ENCODE measurements at regions not wholly inside any gene's neighbourhood (a gene's known extent, or its start where the extent isn't known, plus 50 kb on each side); places are given as distances from the start of the nearest gene placed in this dataset.

DNA sequence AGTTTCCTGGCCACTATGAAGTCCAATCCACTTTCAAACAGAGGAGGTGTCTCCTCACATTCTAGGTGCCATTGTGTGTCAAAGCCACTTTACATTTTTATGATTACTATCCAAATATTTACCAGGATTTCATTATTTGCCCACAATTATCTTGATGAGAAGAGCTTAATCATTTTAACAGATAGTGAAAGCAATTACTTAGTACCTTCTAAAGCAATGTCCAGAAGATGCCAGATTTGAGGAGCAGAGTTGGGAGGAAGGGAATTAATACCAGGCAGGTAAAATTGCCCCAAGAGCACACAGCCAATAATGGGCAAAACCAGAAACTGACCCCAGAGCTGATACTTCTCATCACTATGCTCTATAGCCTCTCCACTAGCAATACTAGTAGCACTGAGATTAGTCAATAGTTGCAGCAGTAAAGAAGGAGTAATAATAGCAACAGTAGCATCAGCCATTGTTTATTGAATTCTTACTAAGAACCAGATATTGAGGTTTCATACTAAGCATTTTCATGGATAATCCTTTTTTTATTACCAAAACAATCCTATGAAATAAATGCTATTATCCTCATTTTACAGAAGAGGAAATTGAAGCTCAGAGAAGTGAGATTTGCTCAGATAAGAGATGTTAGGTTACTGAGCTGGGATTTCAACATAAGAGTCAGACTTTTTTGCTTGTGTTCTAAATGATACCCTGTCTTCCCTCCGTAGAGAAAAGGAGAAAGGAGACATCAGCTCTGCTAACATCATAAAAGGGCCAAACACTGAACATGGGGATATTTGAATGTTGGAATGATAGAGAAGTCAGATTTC is 509.3 kb upstream of the CFAP20DC start:
- H3K4me1 ChIP-seq: no peaks in the 10 kb centered on the region
- DNase-seq: no peak
- no peaks in the 10 kb centered on the region for H3K36me3 ChIP-seq
- no peaks in the 10 kb centered on the region for H3K27me3 ChIP-seq
- H3K4me3 ChIP-seq: no peak overlapping the region
- H3K27ac ChIP-seq: no peak overlapping the region
- H3K9me3 ChIP-seq: no peaks in the 10 kb centered on the region
- TF ChIP-seq POLR2A (IDR thresholded peaks at IDR 0.05): no peak
- TF ChIP-seq, protein P1, sequence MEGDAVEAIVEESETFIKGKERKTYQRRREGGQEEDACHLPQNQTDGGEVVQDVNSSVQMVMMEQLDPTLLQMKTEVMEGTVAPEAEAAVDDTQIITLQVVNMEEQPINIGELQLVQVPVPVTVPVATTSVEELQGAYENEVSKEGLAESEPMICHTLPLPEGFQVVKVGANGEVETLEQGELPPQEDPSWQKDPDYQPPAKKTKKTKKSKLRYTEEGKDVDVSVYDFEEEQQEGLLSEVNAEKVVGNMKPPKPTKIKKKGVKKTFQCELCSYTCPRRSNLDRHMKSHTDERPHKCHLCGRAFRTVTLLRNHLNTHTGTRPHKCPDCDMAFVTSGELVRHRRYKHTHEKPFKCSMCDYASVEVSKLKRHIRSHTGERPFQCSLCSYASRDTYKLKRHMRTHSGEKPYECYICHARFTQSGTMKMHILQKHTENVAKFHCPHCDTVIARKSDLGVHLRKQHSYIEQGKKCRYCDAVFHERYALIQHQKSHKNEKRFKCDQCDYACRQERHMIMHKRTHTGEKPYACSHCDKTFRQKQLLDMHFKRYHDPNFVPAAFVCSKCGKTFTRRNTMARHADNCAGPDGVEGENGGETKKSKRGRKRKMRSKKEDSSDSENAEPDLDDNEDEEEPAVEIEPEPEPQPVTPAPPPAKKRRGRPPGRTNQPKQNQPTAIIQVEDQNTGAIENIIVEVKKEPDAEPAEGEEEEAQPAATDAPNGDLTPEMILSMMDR (IDR thresholded peaks at IDR 0.05): no peak

DNA sequence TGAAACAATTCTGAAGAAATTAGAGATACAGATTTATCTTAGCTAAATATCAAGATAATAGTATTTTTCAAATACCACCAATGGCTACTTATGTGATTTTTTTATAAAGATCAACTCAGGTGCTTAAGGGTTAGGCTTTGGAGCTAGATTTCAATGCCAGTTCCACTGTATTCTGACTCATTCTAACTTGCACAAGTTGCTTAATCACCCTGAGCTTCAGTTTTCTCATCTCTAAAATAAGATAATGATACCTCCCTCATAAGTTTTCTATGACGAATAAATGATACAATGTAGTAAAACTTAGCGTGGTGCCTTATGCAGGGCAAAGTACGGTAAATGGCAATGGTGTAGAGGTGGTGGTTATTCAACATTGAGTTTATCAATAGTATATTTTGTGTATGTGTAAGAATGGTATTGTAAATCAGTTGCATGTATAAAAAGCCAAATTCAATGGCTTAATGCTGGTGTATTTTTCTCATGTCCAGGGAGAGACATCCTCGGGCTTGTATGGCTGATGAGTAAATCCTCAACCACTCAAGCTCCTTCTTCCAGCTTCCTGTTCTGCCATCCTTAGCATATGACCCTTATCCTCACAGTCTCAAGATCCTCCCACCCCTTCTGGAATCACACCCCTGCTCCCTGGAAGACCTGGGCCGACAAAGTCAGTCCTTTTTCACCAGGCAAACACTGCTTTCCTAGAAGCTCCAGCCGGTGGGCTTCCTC is 505.9 kb upstream of the CFAP20DC start:
- Histone ChIP-seq H3K4me3 (no peak overlapping the region), H3K36me3 (no peaks in the 10 kb centered on the region), H3K27ac (no peak overlapping the region), H3K9me3 (no peaks in the 10 kb centered on the region), H3K4me1 (no peaks in the 10 kb centered on the region), H3K27me3 (no peaks in the 10 kb centered on the region)
- no peak for DNase-seq
- TF ChIP-seq, protein P1 (IDR thresholded peaks at IDR 0.05): no peak
- TF ChIP-seq POLR2A (IDR thresholded peaks at IDR 0.05): no peak

DNA sequence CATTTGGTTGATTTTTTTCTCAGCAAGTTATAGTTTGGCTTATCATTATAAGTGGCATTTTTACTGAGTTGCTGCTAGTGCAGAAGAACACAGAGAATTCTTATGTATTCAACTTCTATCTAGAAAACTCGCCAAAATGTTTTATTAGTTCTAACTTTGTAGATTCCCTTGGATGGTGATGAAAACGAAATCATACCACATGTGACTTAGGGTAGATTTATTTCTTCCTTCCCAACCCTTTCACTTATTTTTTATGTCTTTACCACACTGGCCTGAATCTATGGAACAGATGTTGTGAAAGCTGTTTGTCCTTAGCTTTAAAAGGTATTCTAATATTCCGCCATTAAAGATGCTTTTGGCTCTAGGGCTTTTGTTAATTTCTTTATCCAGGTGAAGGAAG is 503.3 kb upstream of the CFAP20DC start:
- no peak for TF ChIP-seq POLR2A (IDR thresholded peaks at IDR 0.05)
- TF ChIP-seq, protein P1 (IDR thresholded peaks at IDR 0.05): no peak
- H3K27ac ChIP-seq: no peak overlapping the region
- H3K4me1 ChIP-seq: no peaks in the 10 kb centered on the region
- DNase-seq: no peak
- no peaks in the 10 kb centered on the region for H3K36me3 ChIP-seq
- no peaks in the 10 kb centered on the region for H3K27me3 ChIP-seq
- no peaks in the 10 kb centered on the region for H3K9me3 ChIP-seq
- no peak overlapping the region for H3K4me3 ChIP-seq

DNA sequence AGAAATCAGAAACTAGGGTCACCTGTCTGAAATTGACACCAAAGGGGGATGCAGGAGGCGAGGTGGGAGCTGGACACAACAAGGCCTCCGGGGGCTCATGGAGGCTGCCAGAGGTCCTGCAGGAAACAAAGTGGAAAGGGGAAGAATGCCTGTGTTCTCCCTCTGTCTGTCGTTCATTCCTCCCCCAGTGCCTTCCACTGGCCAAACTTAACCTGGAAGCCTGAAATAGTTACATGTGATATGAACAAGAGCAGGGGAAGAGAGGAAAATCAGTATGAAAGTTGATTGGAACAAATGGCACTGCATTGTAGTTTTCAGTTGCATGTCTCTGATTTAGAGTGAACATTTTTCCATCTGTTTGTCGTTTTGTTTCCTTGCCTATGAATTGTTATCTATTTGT is 502.0 kb upstream of the CFAP20DC start:
- DNase-seq: no peak
- H3K27ac ChIP-seq: no peak overlapping the region
- TF ChIP-seq, protein P1 (IDR thresholded peaks at IDR 0.05): no peak
- no peak for TF ChIP-seq POLR2A (IDR thresholded peaks at IDR 0.05)
- H3K4me3 ChIP-seq: no peak overlapping the region
- no peaks in the 10 kb centered on the region for H3K9me3 ChIP-seq
- H3K27me3 ChIP-seq: no peaks in the 10 kb centered on the region
- H3K36me3 ChIP-seq: no peaks in the 10 kb centered on the region
- no peaks in the 10 kb centered on the region for H3K4me1 ChIP-seq

DNA sequence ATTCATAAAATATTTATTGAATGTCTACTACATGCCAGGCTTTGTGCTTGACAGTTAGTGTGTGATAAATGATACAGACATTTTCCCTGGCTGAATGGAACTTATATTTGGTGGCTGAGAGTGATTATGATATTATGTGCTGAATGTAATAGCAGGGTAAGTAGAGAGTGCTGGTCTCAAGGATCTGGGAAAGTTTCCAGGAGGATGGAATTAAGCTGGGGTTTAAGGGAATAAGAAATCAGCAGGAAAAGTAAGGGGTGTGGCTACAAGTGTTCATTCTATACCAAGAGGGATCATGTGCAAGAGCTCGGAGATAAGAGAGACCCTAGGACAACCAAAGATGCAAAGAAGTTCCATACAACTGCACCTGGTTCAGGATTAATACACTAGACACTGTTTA is 500.1 kb upstream of the CFAP20DC start:
- Histone ChIP-seq H3K36me3 (no peaks in the 10 kb centered on the region), H3K9me3 (no peaks in the 10 kb centered on the region), H3K27ac (no peak overlapping the region), H3K4me3 (no peak overlapping the region), H3K4me1 (no peaks in the 10 kb centered on the region), H3K27me3 (no peaks in the 10 kb centered on the region)
- no peak for DNase-seq
- TF ChIP-seq, protein P1 (IDR thresholded peaks at IDR 0.05): no peak
- TF ChIP-seq POLR2A (IDR thresholded peaks at IDR 0.05): no peak
